Endothelial cell of umbilical vein (primary cell): ENCODE measurements at regions not wholly inside any gene's neighbourhood (a gene's known extent, or its start where the extent isn't known, plus 50 kb on each side); places are given as distances from the start of the nearest gene placed in this dataset.

ENCODE experiments used
- EZH2 ChIP-seq: IDR thresholded peaks from 2 replicates; pipeline ENCODE4 v1.6.1; 2012; ENCODE audit warnings: borderline replicate concordance, low read depth, mild to moderate bottlenecking, moderate library complexity, low read length, inconsistent platforms; ENCODE audit not compliant: severe bottlenecking
- GATA2 ChIP-seq: IDR thresholded peaks from 2 replicates; pipeline ENCODE4 v1.7.0; 2011; ENCODE audit warnings: low read depth, mild to moderate bottlenecking, moderate library complexity, mixed read lengths, low read length; ENCODE audit not compliant: insufficient read length, insufficient read depth
- JUN ChIP-seq: IDR thresholded peaks from 2 replicates; pipeline ENCODE4 v1.6.1; 2011; ENCODE audit warnings: borderline replicate concordance, low read depth; ENCODE audit not compliant: insufficient read length, insufficient read depth
- MAX ChIP-seq: IDR thresholded peaks from 2 replicates; pipeline ENCODE4 v1.6.1; 2011; ENCODE audit not compliant: insufficient read depth, insufficient read length
- POLR2A ChIP-seq: IDR thresholded peaks from 2 replicates; pipeline ENCODE4 v1.6.1; 2012; ENCODE audit warnings: low read depth, mild to moderate bottlenecking, control low read depth, low read length
- TF ChIP-seq, protein P1 (sequence below), 2 donors: IDR thresholded peaks; 1 replicate in 1 of 2; 2 replicates in 1 of 2; pipeline ENCODE4 v1.5.1; 2011; ENCODE audit warnings: low read length in 2 of 2, mild to moderate bottlenecking in 2 of 2, moderate library complexity in 2 of 2, control low read depth in 1 of 2, inconsistent platforms in 1 of 2, low read depth in 1 of 2; ENCODE audit not compliant: insufficient read depth in 1 of 2; ENCODE audit errors: extremely low read depth in 1 of 2

DNA sequence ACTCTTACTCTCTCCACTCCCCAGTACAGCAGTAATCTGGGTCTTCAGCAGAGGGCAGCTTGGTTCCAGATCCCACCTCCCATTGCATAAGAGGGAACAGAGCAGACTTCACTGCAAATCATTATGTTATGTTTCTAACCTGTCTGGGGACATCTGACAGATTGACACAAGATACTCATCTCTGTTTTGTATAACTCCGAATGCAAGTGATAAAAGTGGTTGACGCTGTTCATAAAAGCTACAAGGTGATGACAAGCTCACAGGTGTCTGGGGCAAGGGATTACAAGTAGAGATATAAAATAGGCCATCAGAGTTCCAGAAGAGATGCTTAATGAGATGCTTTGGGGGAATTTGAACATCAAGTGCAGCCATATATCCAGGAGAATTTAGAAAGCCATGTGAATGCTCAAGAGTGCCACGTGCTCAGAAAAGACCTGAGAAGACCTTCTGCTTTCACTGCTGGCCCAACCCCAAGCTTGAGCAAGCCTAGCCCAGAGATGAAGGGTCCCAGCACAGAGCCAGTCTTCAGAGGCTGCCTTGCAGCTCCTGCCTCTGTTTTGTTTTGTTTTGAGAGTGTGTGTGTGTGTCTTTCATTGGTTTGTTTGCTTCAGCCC is 80.6 kb downstream of the VSTM2A start:
- TF ChIP-seq, protein P1, sequence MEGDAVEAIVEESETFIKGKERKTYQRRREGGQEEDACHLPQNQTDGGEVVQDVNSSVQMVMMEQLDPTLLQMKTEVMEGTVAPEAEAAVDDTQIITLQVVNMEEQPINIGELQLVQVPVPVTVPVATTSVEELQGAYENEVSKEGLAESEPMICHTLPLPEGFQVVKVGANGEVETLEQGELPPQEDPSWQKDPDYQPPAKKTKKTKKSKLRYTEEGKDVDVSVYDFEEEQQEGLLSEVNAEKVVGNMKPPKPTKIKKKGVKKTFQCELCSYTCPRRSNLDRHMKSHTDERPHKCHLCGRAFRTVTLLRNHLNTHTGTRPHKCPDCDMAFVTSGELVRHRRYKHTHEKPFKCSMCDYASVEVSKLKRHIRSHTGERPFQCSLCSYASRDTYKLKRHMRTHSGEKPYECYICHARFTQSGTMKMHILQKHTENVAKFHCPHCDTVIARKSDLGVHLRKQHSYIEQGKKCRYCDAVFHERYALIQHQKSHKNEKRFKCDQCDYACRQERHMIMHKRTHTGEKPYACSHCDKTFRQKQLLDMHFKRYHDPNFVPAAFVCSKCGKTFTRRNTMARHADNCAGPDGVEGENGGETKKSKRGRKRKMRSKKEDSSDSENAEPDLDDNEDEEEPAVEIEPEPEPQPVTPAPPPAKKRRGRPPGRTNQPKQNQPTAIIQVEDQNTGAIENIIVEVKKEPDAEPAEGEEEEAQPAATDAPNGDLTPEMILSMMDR (IDR thresholded peaks at IDR 0.05; ENCODE audit: extremely low read depth in 1 of 2, insufficient read depth in 1 of 2, low read depth in 1 of 2, low read length in 2 of 2): no peak
- no peak for TF ChIP-seq EZH2
- no peak for TF ChIP-seq POLR2A
- no peak for TF ChIP-seq JUN
- TF ChIP-seq MAX: no peak
- TF ChIP-seq GATA2: no peak
